ENCODE measurements at regions not wholly inside any gene's neighbourhood (a gene's known extent, or its start where the extent isn't known, plus 50 kb on each side); places are given as distances from the start of the nearest gene placed in this dataset.

- Histone ChIP-seq H3K9me3 (ENCODE audit: insufficient read depth, low read length) (peaks cover 2% of the 10 kb centered on the region), H3K9ac (ENCODE audit: insufficient read length, low read depth) (no peak overlapping the region), H3K36me3 (ENCODE audit: insufficient read depth, insufficient read length, low read length) (no peaks in the 10 kb centered on the region), H3K4me3 (ENCODE audit: insufficient read length, low read depth) (no peak overlapping the region), H3K4me1 (ENCODE audit: insufficient read depth, insufficient read length) (no peaks in the 10 kb centered on the region), H3K27me3 (ENCODE audit: insufficient read depth, insufficient read length) (no peaks in the 10 kb centered on the region)
- no peak for DNase-seq (ENCODE audit: low read depth, low spot score)
- TF ChIP-seq SUZ12 (IDR thresholded peaks at IDR 0.05; ENCODE audit: extremely low read depth, insufficient read depth, insufficient read length) (no peak), YY1 (IDR thresholded peaks at IDR 0.05; ENCODE audit: insufficient read depth, insufficient read length) (no peak), ZNF274 (IDR thresholded peaks at IDR 0.05; ENCODE audit: low read depth, low read length) (no peak)
Measured at GRCh38 chr3:103613397-103614156, 1178.8 kb downstream of the ZPLD1 start.

- Histone ChIP-seq H3K36me3 (ENCODE audit: insufficient read depth, insufficient read length, low read length) (no peaks in the 10 kb centered on the region), H3K4me1 (ENCODE audit: insufficient read depth, insufficient read length) (no peaks in the 10 kb centered on the region), H3K9me3 (ENCODE audit: insufficient read depth, low read length) (peaks cover 10% of the 10 kb centered on the region), H3K9ac (ENCODE audit: insufficient read length, low read depth) (no peak overlapping the region), H3K4me3 (ENCODE audit: insufficient read length, low read depth) (no peak overlapping the region), H3K27me3 (ENCODE audit: insufficient read depth, insufficient read length) (no peaks in the 10 kb centered on the region)
- DNase-seq (ENCODE audit: low read depth, low spot score) = no peak
- TF ChIP-seq ZNF274 (IDR thresholded peaks at IDR 0.05; ENCODE audit: low read depth, low read length) = no peak
- no peak for TF ChIP-seq YY1 (IDR thresholded peaks at IDR 0.05; ENCODE audit: insufficient read depth, insufficient read length)
- TF ChIP-seq SUZ12 (IDR thresholded peaks at IDR 0.05; ENCODE audit: extremely low read depth, insufficient read depth, insufficient read length) = no peak
Measured at GRCh38 chr3:103614719-103615118, 1179.9 kb downstream of the ZPLD1 start.

GRCh38 chr3:103617961-103618360 is 1183.1 kb downstream of the ZPLD1 start:
- no peak overlapping the region for H3K9ac ChIP-seq (ENCODE audit: insufficient read length, low read depth)
- no peak for TF ChIP-seq ZNF274 (IDR thresholded peaks at IDR 0.05; ENCODE audit: low read depth, low read length)
- TF ChIP-seq SUZ12 (IDR thresholded peaks at IDR 0.05; ENCODE audit: extremely low read depth, insufficient read depth, insufficient read length) = no peak
- no peak for TF ChIP-seq YY1 (IDR thresholded peaks at IDR 0.05; ENCODE audit: insufficient read depth, insufficient read length)
- peaks cover 10% of the 10 kb centered on the region for H3K9me3 ChIP-seq (ENCODE audit: insufficient read depth, low read length)
- no peaks in the 10 kb centered on the region for H3K27me3 ChIP-seq (ENCODE audit: insufficient read depth, insufficient read length)
- H3K4me3 ChIP-seq (ENCODE audit: insufficient read length, low read depth) = no peak overlapping the region
- H3K36me3 ChIP-seq (ENCODE audit: insufficient read depth, insufficient read length, low read length) = no peaks in the 10 kb centered on the region
- no peaks in the 10 kb centered on the region for H3K4me1 ChIP-seq (ENCODE audit: insufficient read depth, insufficient read length)
- no peak for DNase-seq (ENCODE audit: low read depth, low spot score)

GRCh38 chr3:103624271-103624670 is 1189.5 kb downstream of the ZPLD1 start:
- Histone ChIP-seq H3K9ac (ENCODE audit: insufficient read length, low read depth) (no peak overlapping the region), H3K4me3 (ENCODE audit: insufficient read length, low read depth) (no peak overlapping the region), H3K4me1 (ENCODE audit: insufficient read depth, insufficient read length) (no peaks in the 10 kb centered on the region), H3K27me3 (ENCODE audit: insufficient read depth, insufficient read length) (no peaks in the 10 kb centered on the region), H3K9me3 (ENCODE audit: insufficient read depth, low read length) (peaks cover 2% of the 10 kb centered on the region), H3K36me3 (ENCODE audit: insufficient read depth, insufficient read length, low read length) (no peaks in the 10 kb centered on the region)
- no peak for TF ChIP-seq ZNF274 (IDR thresholded peaks at IDR 0.05; ENCODE audit: low read depth, low read length)
- no peak for TF ChIP-seq YY1 (IDR thresholded peaks at IDR 0.05; ENCODE audit: insufficient read depth, insufficient read length)
- no peak for TF ChIP-seq SUZ12 (IDR thresholded peaks at IDR 0.05; ENCODE audit: extremely low read depth, insufficient read depth, insufficient read length)
- DNase-seq (ENCODE audit: low read depth, low spot score) = no peak

GRCh38 chr3:103629391-103629790 is 1194.6 kb downstream of the ZPLD1 start:
- no peaks in the 10 kb centered on the region for H3K27me3 ChIP-seq (ENCODE audit: insufficient read depth, insufficient read length)
- no peaks in the 10 kb centered on the region for H3K4me1 ChIP-seq (ENCODE audit: insufficient read depth, insufficient read length)
- TF ChIP-seq YY1 (IDR thresholded peaks at IDR 0.05; ENCODE audit: insufficient read depth, insufficient read length) = no peak
- no peak for TF ChIP-seq SUZ12 (IDR thresholded peaks at IDR 0.05; ENCODE audit: extremely low read depth, insufficient read depth, insufficient read length)
- TF ChIP-seq ZNF274 (IDR thresholded peaks at IDR 0.05; ENCODE audit: low read depth, low read length) = no peak
- H3K9ac ChIP-seq (ENCODE audit: insufficient read length, low read depth) = no peak overlapping the region
- no peak overlapping the region for H3K4me3 ChIP-seq (ENCODE audit: insufficient read length, low read depth)
- DNase-seq (ENCODE audit: low read depth, low spot score) = no peak
- H3K36me3 ChIP-seq (ENCODE audit: insufficient read depth, insufficient read length, low read length) = no peaks in the 10 kb centered on the region
- peaks cover 25% of the 10 kb centered on the region for H3K9me3 ChIP-seq (ENCODE audit: insufficient read depth, low read length)

- no peak overlapping the region for H3K4me3 ChIP-seq (ENCODE audit: insufficient read length, low read depth)
- no peaks in the 10 kb centered on the region for H3K9me3 ChIP-seq (ENCODE audit: insufficient read depth, low read length)
- H3K9ac ChIP-seq (ENCODE audit: insufficient read length, low read depth) = no peak overlapping the region
- H3K4me1 ChIP-seq (ENCODE audit: insufficient read depth, insufficient read length) = no peaks in the 10 kb centered on the region
- TF ChIP-seq SUZ12 (IDR thresholded peaks at IDR 0.05; ENCODE audit: extremely low read depth, insufficient read depth, insufficient read length) (no peak), ZNF274 (IDR thresholded peaks at IDR 0.05; ENCODE audit: low read depth, low read length) (no peak), YY1 (IDR thresholded peaks at IDR 0.05; ENCODE audit: insufficient read depth, insufficient read length) (no peak)
- H3K27me3 ChIP-seq (ENCODE audit: insufficient read depth, insufficient read length) = no peaks in the 10 kb centered on the region
- no peaks in the 10 kb centered on the region for H3K36me3 ChIP-seq (ENCODE audit: insufficient read depth, insufficient read length, low read length)
- DNase-seq (ENCODE audit: low read depth, low spot score) = no peak
Measured at GRCh38 chr3:103644450-103644849, 1209.6 kb downstream of the ZPLD1 start.

- no peak overlapping the region for H3K9ac ChIP-seq (ENCODE audit: insufficient read length, low read depth)
Measured at GRCh38 chr3:103653996-103654395, 1219.2 kb downstream of the ZPLD1 start.

More at GRCh38 chr3:103653996-103654395, 1219.2 kb downstream of the ZPLD1 start:
- TF ChIP-seq YY1 (IDR thresholded peaks at IDR 0.05; ENCODE audit: insufficient read depth, insufficient read length) (no peak), SUZ12 (IDR thresholded peaks at IDR 0.05; ENCODE audit: extremely low read depth, insufficient read depth, insufficient read length) (no peak), ZNF274 (IDR thresholded peaks at IDR 0.05; ENCODE audit: low read depth, low read length) (no peak)
- H3K27me3 ChIP-seq (ENCODE audit: insufficient read depth, insufficient read length) = no peaks in the 10 kb centered on the region
- H3K9me3 ChIP-seq (ENCODE audit: insufficient read depth, low read length) = no peaks in the 10 kb centered on the region
- no peaks in the 10 kb centered on the region for H3K36me3 ChIP-seq (ENCODE audit: insufficient read depth, insufficient read length, low read length)
- H3K4me3 ChIP-seq (ENCODE audit: insufficient read length, low read depth) = no peak overlapping the region
- no peaks in the 10 kb centered on the region for H3K4me1 ChIP-seq (ENCODE audit: insufficient read depth, insufficient read length)
- DNase-seq (ENCODE audit: low read depth, low spot score) = no peak
